ENCODE measurements at regions not wholly inside any gene's neighbourhood (a gene's known extent, or its start where the extent isn't known, plus 50 kb on each side); places are given as distances from the start of the nearest gene placed in this dataset.

- no peak for TF ChIP-seq CTCF (conservative IDR thresholded peaks at IDR 0.05; ENCODE audit: low read depth, low read length)
- no peak for TF ChIP-seq EZH2 (IDR thresholded peaks at IDR 0.05; ENCODE audit: borderline replicate concordance, low read depth, low read length, poor library complexity, severe bottlenecking)
Measured at GRCh38 chr4:182074810-182075209, 168.4 kb upstream of the TENM3 start.
